CD8-positive, alpha-beta memory T cell (primary cell): ENCODE measurements at regions not wholly inside any gene's neighbourhood (a gene's known extent, or its start where the extent isn't known, plus 50 kb on each side); places are given as distances from the start of the nearest gene placed in this dataset.

Source experiments
- CTCF ChIA-PET: fragments of 350-600 bp; sonication (Branson Sonifier 250); formaldehyde crosslinking; loops from one replicate; lab custom pipeline; 2021; ENCODE audit warnings: antibody characterized with exemption; lab: Charles Lee
- POLR2A ChIA-PET: fragments of 350-600 bp; sonication (Branson Sonifier 250); formaldehyde crosslinking; loops from one replicate; lab custom pipeline; 2021; ENCODE audit warnings: antibody characterized with exemption; lab: Charles Lee
- DNase-seq, 5 donors: peaks; one replicate each; pipeline versions ENCODE4 v3.0.0 to v3.0.0-alpha.2; 2020 to 2022; ENCODE audit warnings: mixed read lengths in 1 of 5
- H3K27ac ChIP-seq: one replicate; pipeline ENCODE4 v1.7.0; 2013; ENCODE audit warnings: low read depth, mild to moderate bottlenecking, low read length, moderate library complexity
- H3K27me3 ChIP-seq: 2 replicates; pipeline ENCODE4 v1.7.0; 2013; ENCODE audit warnings: low read length, mild to moderate bottlenecking; ENCODE audit not compliant: insufficient read depth, poor library complexity, severe bottlenecking
- H3K36me3 ChIP-seq: 2 replicates; pipeline ENCODE4 v1.7.0; 2013; ENCODE audit warnings: mild to moderate bottlenecking, low read length, moderate library complexity; ENCODE audit not compliant: insufficient read depth
- H3K4me1 ChIP-seq: 2 replicates; pipeline ENCODE4 v1.7.0; 2013; ENCODE audit warnings: mild to moderate bottlenecking, low read length, moderate library complexity; ENCODE audit not compliant: insufficient read depth
- H3K4me3 ChIP-seq: 2 replicates; pipeline ENCODE4 v1.7.0; 2013; ENCODE audit warnings: mild to moderate bottlenecking, low read length
- H3K9me3 ChIP-seq: 2 replicates; pipeline ENCODE4 v1.7.0; 2013; ENCODE audit warnings: mild to moderate bottlenecking, low read length
- H3K27ac Mint-ChIP-seq, 8 donors: one replicate each; pipeline ENCODE4 v1.8.0; 2020 to 2021; ENCODE audit warnings: mixed read lengths in 8 of 8, mild to moderate bottlenecking in 6 of 8, inconsistent platforms in 3 of 8, moderate library complexity in 3 of 8
- H3K27me3 Mint-ChIP-seq, 2 donors: one replicate each; pipeline ENCODE4 v1.8.0; 2020 to 2021; ENCODE audit warnings: mixed read lengths in 2 of 2, mild to moderate bottlenecking in 1 of 2, moderate library complexity in 1 of 2
- H3K36me3 Mint-ChIP-seq, 3 donors: one replicate each; pipeline ENCODE4 v1.8.0; 2020 to 2021; ENCODE audit warnings: mixed read lengths in 3 of 3, inconsistent platforms in 1 of 3, mild to moderate bottlenecking in 1 of 3
- H3K4me1 Mint-ChIP-seq, 3 donors: one replicate each; pipeline ENCODE4 v1.8.0; 2020 to 2021; ENCODE audit warnings: mixed read lengths in 3 of 3, inconsistent platforms in 1 of 3, mild to moderate bottlenecking in 1 of 3
- H3K4me3 Mint-ChIP-seq, 7 donors: one replicate each; pipeline ENCODE4 v1.8.0; 2020 to 2021; ENCODE audit warnings: mixed read lengths in 7 of 7, mild to moderate bottlenecking in 6 of 7, moderate library complexity in 4 of 7, inconsistent platforms in 2 of 7
- H3K9me3 Mint-ChIP-seq, 5 donors: one replicate each; pipeline ENCODE4 v1.8.0; 2020 to 2022; ENCODE audit warnings: mixed read lengths in 5 of 5, mild to moderate bottlenecking in 3 of 5, moderate library complexity in 2 of 5, inconsistent platforms in 1 of 5

DNA sequence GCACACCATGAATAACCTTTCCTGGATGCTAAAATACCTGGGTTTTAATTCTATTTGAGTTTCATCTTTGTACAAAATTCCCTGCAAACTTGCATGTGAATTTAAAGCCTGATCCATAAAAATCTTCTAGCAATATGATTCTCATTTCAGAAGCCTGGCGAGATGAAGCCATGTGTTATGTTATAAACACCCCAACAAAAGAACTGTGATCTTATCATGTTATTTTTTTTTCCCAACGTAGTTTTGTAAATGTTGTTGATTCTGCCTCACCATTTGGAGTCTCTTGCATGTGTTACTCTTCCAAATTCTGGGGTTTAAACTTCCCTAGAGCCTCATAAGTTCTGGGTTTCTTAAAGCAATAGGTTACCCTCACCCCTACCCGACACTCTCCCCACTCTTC lies 428.1 kb upstream of the DPH6 start:
- H3K27ac Mint-ChIP-seq = no peak overlapping the region
- Histone ChIP-seq H3K27me3 (no peaks in the 10 kb centered on the region), H3K36me3 (no peaks in the 10 kb centered on the region), H3K27ac (no peak overlapping the region), H3K4me1 (no peaks in the 10 kb centered on the region), H3K9me3 (no peaks in the 10 kb centered on the region), H3K4me3 (no peak overlapping the region)
- ChIA-PET POLR2A (no interaction called here), CTCF (no interaction called here)
- no peaks in the 10 kb centered on the region for H3K4me1 Mint-ChIP-seq
- no peak for DNase-seq
- peaks cover 0 to 4% of the 10 kb centered on the region in 2 donors for H3K27me3 Mint-ChIP-seq
- peaks cover 0 to 4% (median 0%) of the 10 kb centered on the region in 5 donors for H3K9me3 Mint-ChIP-seq
- no peaks in the 10 kb centered on the region for H3K36me3 Mint-ChIP-seq
- no peak overlapping the region for H3K4me3 Mint-ChIP-seq

DNA sequence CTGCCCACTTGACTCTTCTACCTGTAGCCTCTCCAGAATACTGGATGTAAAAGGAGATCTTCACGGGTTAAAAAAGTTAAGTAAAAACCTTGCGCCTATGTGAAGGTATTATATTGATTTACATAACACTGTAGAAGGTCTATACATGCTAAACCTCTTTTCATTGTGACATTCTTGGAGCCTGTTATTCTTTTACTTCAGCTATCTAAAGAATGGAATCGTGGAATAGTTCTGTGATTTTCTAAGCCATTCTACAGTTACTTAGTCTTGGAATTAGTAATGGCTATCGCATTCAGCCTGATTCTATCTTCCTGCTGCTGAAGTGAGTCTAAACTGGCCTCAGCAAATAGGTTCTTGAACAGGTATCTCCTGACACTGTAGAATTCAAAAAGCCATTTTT lies 430.0 kb upstream of the DPH6 start:
- Histone ChIP-seq H3K4me3 (no peak overlapping the region), H3K27me3 (no peaks in the 10 kb centered on the region), H3K36me3 (no peaks in the 10 kb centered on the region), H3K27ac (no peak overlapping the region), H3K9me3 (no peaks in the 10 kb centered on the region), H3K4me1 (no peaks in the 10 kb centered on the region)
- ChIA-PET CTCF (no interaction called here), POLR2A (no interaction called here)
- Mint-ChIP-seq H3K4me3 (no peak overlapping the region), H3K36me3 (no peaks in the 10 kb centered on the region), H3K27me3 (peaks cover 0 to 2% of the 10 kb centered on the region in 2 donors), H3K4me1 (no peaks in the 10 kb centered on the region), H3K9me3 (peaks cover 0 to 2% (median 0%) of the 10 kb centered on the region in 5 donors), H3K27ac (no peak overlapping the region)
- no peak for DNase-seq

- ChIA-PET POLR2A (no interaction called here), CTCF (no interaction called here)
- no peak for DNase-seq
- Mint-ChIP-seq H3K4me3 (no peak overlapping the region), H3K9me3 (peaks cover 0 to 2% (median 0%) of the 10 kb centered on the region in 5 donors), H3K36me3 (no peaks in the 10 kb centered on the region), H3K4me1 (no peaks in the 10 kb centered on the region), H3K27ac (no peak overlapping the region), H3K27me3 (peaks cover 0 to 2% of the 10 kb centered on the region in 2 donors)
- H3K4me1 ChIP-seq = no peaks in the 10 kb centered on the region
- no peak overlapping the region for H3K27ac ChIP-seq
- H3K27me3 ChIP-seq = no peaks in the 10 kb centered on the region
- no peak overlapping the region for H3K4me3 ChIP-seq
- H3K9me3 ChIP-seq = no peaks in the 10 kb centered on the region
- H3K36me3 ChIP-seq = no peaks in the 10 kb centered on the region
Measured at GRCh38 chr15:35979608-35980007, 433.6 kb upstream of the DPH6 start.

- no peaks in the 10 kb centered on the region for H3K9me3 ChIP-seq
- no peak overlapping the region for H3K27ac Mint-ChIP-seq
- H3K4me1 ChIP-seq = no peaks in the 10 kb centered on the region
- no peak overlapping the region for H3K27ac ChIP-seq
- peaks cover 0 to 2% (median 0%) of the 10 kb centered on the region in 5 donors for H3K9me3 Mint-ChIP-seq
- no peaks in the 10 kb centered on the region for H3K36me3 Mint-ChIP-seq
- H3K4me3 ChIP-seq = no peak overlapping the region
- no peak for DNase-seq
- no peaks in the 10 kb centered on the region for H3K4me1 Mint-ChIP-seq
- no peak overlapping the region for H3K4me3 Mint-ChIP-seq
- H3K36me3 ChIP-seq = no peaks in the 10 kb centered on the region
- H3K27me3 Mint-ChIP-seq = peaks cover 0 to 2% of the 10 kb centered on the region in 2 donors
- POLR2A ChIA-PET = no interaction called here
- CTCF ChIA-PET = no interaction called here
- H3K27me3 ChIP-seq = no peaks in the 10 kb centered on the region
Measured at GRCh38 chr15:35980719-35981118, 434.8 kb upstream of the DPH6 start.

- POLR2A ChIA-PET = no interaction called here
Measured at GRCh38 chr15:35986191-35986721, 440.3 kb upstream of the DPH6 start.

DNA sequence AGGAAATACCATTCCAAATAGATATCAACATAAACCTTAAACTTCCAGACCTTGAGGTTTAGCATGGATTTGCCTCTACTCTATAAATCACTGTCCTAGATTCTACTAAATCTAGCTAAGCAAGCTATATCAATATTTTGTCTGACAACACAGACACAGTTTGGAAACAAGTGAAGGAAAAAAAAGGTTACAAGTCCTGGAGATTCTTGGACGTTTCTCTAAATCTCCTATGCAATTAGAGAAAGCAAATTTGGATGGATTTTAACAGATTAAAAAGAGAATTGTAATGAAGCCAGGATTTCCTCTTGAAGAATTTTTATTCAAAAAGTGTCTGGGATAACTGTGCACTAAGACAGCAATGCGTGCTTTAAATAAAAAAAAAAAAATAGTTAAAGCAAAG lies 441.1 kb upstream of the DPH6 start:
- Mint-ChIP-seq H3K36me3 (no peaks in the 10 kb centered on the region), H3K4me3 (no peak overlapping the region), H3K9me3 (peaks cover 0 to 7% (median 0%) of the 10 kb centered on the region in 5 donors)

More at GRCh38 chr15:35986191-35986721, 440.3 kb upstream of the DPH6 start:
- Mint-ChIP-seq H3K27me3 (no peaks in the 10 kb centered on the region), H3K4me1 (no peaks in the 10 kb centered on the region), H3K36me3 (no peaks in the 10 kb centered on the region), H3K27ac (no peak overlapping the region), H3K4me3 (no peak overlapping the region), H3K9me3 (peaks cover 0 to 7% (median 0%) of the 10 kb centered on the region in 5 donors)
- Histone ChIP-seq H3K4me1 (no peaks in the 10 kb centered on the region), H3K36me3 (no peaks in the 10 kb centered on the region), H3K9me3 (no peaks in the 10 kb centered on the region), H3K27ac (no peak overlapping the region), H3K27me3 (no peaks in the 10 kb centered on the region), H3K4me3 (no peak overlapping the region)
- DNase-seq = no peak
- CTCF ChIA-PET = no interaction called here

GRCh38 chr15:35991386-35991785 lies 445.4 kb upstream of the DPH6 start:
- H3K4me1 ChIP-seq = no peaks in the 10 kb centered on the region
- H3K27me3 ChIP-seq = no peaks in the 10 kb centered on the region
- POLR2A ChIA-PET = no interaction called here
- Mint-ChIP-seq H3K36me3 (no peaks in the 10 kb centered on the region), H3K4me3 (no peak overlapping the region), H3K9me3 (peaks cover 0 to 5% (median 3%) of the 10 kb centered on the region in 5 donors), H3K27ac (no peak overlapping the region), H3K27me3 (no peaks in the 10 kb centered on the region), H3K4me1 (no peaks in the 10 kb centered on the region)
- H3K9me3 ChIP-seq = no peaks in the 10 kb centered on the region
- H3K27ac ChIP-seq = no peak overlapping the region
- no peak for DNase-seq
- H3K4me3 ChIP-seq = no peak overlapping the region
- H3K36me3 ChIP-seq = no peaks in the 10 kb centered on the region
- CTCF ChIA-PET = no interaction called here

More for the DNA sequence above, 441.1 kb upstream of the DPH6 start:
- ChIA-PET POLR2A (no interaction called here), CTCF (no interaction called here)
- Histone ChIP-seq H3K4me3 (no peak overlapping the region), H3K9me3 (no peaks in the 10 kb centered on the region), H3K36me3 (no peaks in the 10 kb centered on the region), H3K27ac (no peak overlapping the region), H3K27me3 (no peaks in the 10 kb centered on the region), H3K4me1 (no peaks in the 10 kb centered on the region)
- Mint-ChIP-seq H3K4me1 (no peaks in the 10 kb centered on the region), H3K27ac (no peak overlapping the region), H3K27me3 (no peaks in the 10 kb centered on the region)
- no peak for DNase-seq

DNA sequence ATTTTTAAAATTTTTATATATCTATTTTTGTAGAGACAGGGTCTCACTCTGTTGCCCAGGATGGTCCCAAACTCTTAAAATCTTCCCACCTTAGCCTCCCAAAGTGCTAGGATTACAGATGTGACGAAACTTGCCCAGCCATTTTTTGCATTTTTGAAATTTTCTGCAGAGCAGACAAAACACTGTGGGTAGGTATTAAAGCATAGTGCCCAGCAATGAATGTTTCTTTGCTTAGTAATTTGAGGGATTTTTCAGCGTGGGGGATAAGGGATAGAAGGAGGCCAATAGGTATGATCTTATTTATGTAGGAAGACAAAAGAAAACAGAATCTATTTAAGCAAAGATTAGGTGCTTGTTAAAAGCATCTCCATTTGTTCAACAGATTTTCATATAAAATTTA lies 446.8 kb upstream of the DPH6 start:
- DNase-seq = no peak
- Histone ChIP-seq H3K9me3 (no peaks in the 10 kb centered on the region), H3K27me3 (no peaks in the 10 kb centered on the region), H3K36me3 (no peaks in the 10 kb centered on the region), H3K4me3 (no peak overlapping the region), H3K27ac (no peak overlapping the region), H3K4me1 (no peaks in the 10 kb centered on the region)
- H3K27ac Mint-ChIP-seq = no peak overlapping the region
- POLR2A ChIA-PET = no interaction called here
- no peaks in the 10 kb centered on the region for H3K27me3 Mint-ChIP-seq
- no peak overlapping the region for H3K4me3 Mint-ChIP-seq
- H3K4me1 Mint-ChIP-seq = no peaks in the 10 kb centered on the region
- CTCF ChIA-PET = no interaction called here
- peaks cover 0 to 5% (median 4%) of the 10 kb centered on the region in 5 donors for H3K9me3 Mint-ChIP-seq
- no peaks in the 10 kb centered on the region for H3K36me3 Mint-ChIP-seq
